Loucy (cell line): ENCODE measurements at regions not wholly inside any gene's neighbourhood (a gene's known extent, or its start where the extent isn't known, plus 50 kb on each side); places are given as distances from the start of the nearest gene placed in this dataset.

Experiments used
- H2AFZ ChIP-seq: fragments of 200-600 bp; sonication (generic); 2 replicates; pipeline ENCODE4 v1.6.0; 2016; ENCODE audit warnings: antibody characterized with exemption, mild to moderate bottlenecking, low read length, moderate library complexity
- H3F3A ChIP-seq: fragments of 200-600 bp; 2 replicates; pipeline ENCODE4 v1.6.0; 2016; ENCODE audit warnings: antibody characterized with exemption, low read depth, mild to moderate bottlenecking
- H3K27me3 ChIP-seq: fragments of 200-600 bp; sonication (generic); 2 replicates; pipeline ENCODE4 v1.6.1; 2014; ENCODE audit warnings: low read length, mild to moderate bottlenecking; ENCODE audit not compliant: insufficient read depth, poor library complexity, severe bottlenecking
- H3K36me3 ChIP-seq: fragments of 200-600 bp; sonication (generic); 2 replicates; pipeline ENCODE4 v1.6.1; 2016; ENCODE audit warnings: low read length; ENCODE audit not compliant: insufficient read depth
- H3K4me1 ChIP-seq: fragments of 200-600 bp; sonication (generic); 2 replicates; pipeline ENCODE4 v1.5.1; 2014; ENCODE audit warnings: low read length, mild to moderate bottlenecking; ENCODE audit not compliant: insufficient read depth, poor library complexity, severe bottlenecking
- H3K4me2 ChIP-seq: fragments of 200-600 bp; sonication (generic); 2 replicates; pipeline ENCODE4 v1.6.0; 2014; ENCODE audit warnings: antibody characterized with exemption, low read length, low read depth, mild to moderate bottlenecking; ENCODE audit not compliant: poor library complexity, severe bottlenecking
- H3K4me3 ChIP-seq: fragments of 200-600 bp; sonication (generic); 2 replicates; pipeline ENCODE4 v1.5.1; 2014; ENCODE audit warnings: low read length, mild to moderate bottlenecking, mixed read lengths; ENCODE audit not compliant: poor library complexity, severe bottlenecking
- H3K79me2 ChIP-seq: fragments of 200-600 bp; sonication (generic); 2 replicates; pipeline ENCODE4 v1.6.1; 2014; ENCODE audit warnings: low read length; ENCODE audit not compliant: insufficient read depth
- H3K9ac ChIP-seq: fragments of 200-600 bp; sonication (generic); 2 replicates; pipeline ENCODE4 v1.6.0; 2014; ENCODE audit warnings: mild to moderate bottlenecking, low read depth, low read length, moderate library complexity; ENCODE audit not compliant: poor library complexity, severe bottlenecking
- H3K9me2 ChIP-seq: fragments of 200-600 bp; sonication (generic); replicated peaks from 2 replicates; pipeline ENCODE4 v1.6.1; 2016; ENCODE audit warnings: low read depth, low read length, mixed read lengths
- H3K9me3 ChIP-seq: fragments of 200-600 bp; sonication (generic); 2 replicates; pipeline ENCODE4 v1.6.1; 2014; ENCODE audit warnings: mild to moderate bottlenecking, antibody characterized with exemption, low read length, low read depth; ENCODE audit not compliant: insufficient read depth
- H4K20me1 ChIP-seq: fragments of 200-600 bp; sonication (generic); 2 replicates; pipeline ENCODE4 v1.6.0; 2014; ENCODE audit warnings: antibody characterized with exemption, low read length, mild to moderate bottlenecking; ENCODE audit not compliant: insufficient read depth, poor library complexity, severe bottlenecking
- EZH2phosphoT487 ChIP-seq: fragments of 200-600 bp; IDR thresholded peaks from 2 replicates; pipeline ENCODE4 v1.6.1; 2018; ENCODE audit warnings: antibody characterized with exemption, mild to moderate bottlenecking, moderate library complexity, borderline replicate concordance
- TF ChIP-seq, protein P1 (sequence below): fragments of 200-600 bp; sonication (generic); conservative IDR thresholded peaks from 2 replicates; pipeline ENCODE4 v1.5.1; 2014; ENCODE audit warnings: mild to moderate bottlenecking, antibody characterized with exemption, low read length

- Histone ChIP-seq H3K9me2 (no peaks in the 10 kb centered on the region), H2AFZ (no peak overlapping the region), H3K9me3 (no peaks in the 10 kb centered on the region), H3K27me3 (no peaks in the 10 kb centered on the region), H3K4me1 (no peaks in the 10 kb centered on the region), H3F3A (no peaks in the 10 kb centered on the region), H3K4me3 (no peak overlapping the region), H3K4me2 (no peak overlapping the region), H3K79me2 (no peaks in the 10 kb centered on the region), H4K20me1 (no peaks in the 10 kb centered on the region), H3K9ac (no peak overlapping the region), H3K36me3 (no peaks in the 10 kb centered on the region)
- TF ChIP-seq EZH2phosphoT487 = no peak
- TF ChIP-seq, protein P1, sequence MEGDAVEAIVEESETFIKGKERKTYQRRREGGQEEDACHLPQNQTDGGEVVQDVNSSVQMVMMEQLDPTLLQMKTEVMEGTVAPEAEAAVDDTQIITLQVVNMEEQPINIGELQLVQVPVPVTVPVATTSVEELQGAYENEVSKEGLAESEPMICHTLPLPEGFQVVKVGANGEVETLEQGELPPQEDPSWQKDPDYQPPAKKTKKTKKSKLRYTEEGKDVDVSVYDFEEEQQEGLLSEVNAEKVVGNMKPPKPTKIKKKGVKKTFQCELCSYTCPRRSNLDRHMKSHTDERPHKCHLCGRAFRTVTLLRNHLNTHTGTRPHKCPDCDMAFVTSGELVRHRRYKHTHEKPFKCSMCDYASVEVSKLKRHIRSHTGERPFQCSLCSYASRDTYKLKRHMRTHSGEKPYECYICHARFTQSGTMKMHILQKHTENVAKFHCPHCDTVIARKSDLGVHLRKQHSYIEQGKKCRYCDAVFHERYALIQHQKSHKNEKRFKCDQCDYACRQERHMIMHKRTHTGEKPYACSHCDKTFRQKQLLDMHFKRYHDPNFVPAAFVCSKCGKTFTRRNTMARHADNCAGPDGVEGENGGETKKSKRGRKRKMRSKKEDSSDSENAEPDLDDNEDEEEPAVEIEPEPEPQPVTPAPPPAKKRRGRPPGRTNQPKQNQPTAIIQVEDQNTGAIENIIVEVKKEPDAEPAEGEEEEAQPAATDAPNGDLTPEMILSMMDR = no peak
Measured at GRCh38 chr13:81138353-81138980, 797.5 kb upstream of the SPRY2 start.

DNA sequence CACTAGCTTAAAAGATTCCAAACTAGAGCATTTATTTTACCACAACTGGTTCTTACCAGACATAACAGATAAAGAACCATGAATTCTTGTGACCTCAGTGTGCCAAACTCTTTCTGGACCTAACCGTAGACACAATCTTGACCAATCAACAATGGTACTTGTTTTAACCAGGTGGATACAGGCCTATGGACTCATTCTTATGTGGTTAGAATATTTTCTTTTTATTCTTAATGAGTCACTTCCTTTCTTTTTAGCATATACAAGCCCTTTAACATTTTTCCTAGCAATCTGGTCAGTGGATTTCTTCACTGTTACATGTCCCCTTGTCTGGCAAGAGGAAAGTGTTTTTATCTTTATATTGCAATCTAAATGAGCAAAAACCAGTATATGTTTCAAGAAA lies 792.1 kb upstream of the SPRY2 start:
- H3K36me3 ChIP-seq = no peaks in the 10 kb centered on the region
- no peaks in the 10 kb centered on the region for H3F3A ChIP-seq
- H3K9me3 ChIP-seq = no peaks in the 10 kb centered on the region
- H4K20me1 ChIP-seq = no peaks in the 10 kb centered on the region
- H3K4me1 ChIP-seq = no peaks in the 10 kb centered on the region
- no peaks in the 10 kb centered on the region for H3K79me2 ChIP-seq
- no peaks in the 10 kb centered on the region for H3K27me3 ChIP-seq
- H2AFZ ChIP-seq = no peak overlapping the region
- no peak for TF ChIP-seq EZH2phosphoT487
- no peak overlapping the region for H3K4me3 ChIP-seq
- H3K9me2 ChIP-seq = no peaks in the 10 kb centered on the region
- H3K9ac ChIP-seq = no peak overlapping the region
- H3K4me2 ChIP-seq = no peak overlapping the region

DNA sequence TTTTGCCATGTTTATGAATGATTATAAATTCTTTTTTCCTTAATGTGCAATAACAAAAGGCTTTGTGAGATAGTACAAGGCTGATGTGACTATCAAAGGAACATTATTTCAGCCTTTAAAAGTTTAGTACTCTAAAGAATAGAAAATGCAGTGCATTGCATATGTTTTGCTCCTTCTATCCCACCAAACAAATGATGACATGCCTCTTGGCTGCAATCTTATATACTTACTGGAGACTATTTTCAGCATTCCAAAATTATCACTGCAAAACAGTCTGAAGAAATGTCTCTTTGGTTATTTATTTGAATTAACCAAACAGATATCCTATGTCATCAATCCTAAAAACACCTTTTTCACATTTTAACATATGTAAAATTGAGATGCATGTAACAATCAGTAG lies 776.5 kb upstream of the SPRY2 start:
- Histone ChIP-seq H3K27me3 (no peaks in the 10 kb centered on the region), H3K9me3 (no peaks in the 10 kb centered on the region), H3K4me3 (no peak overlapping the region), H3F3A (no peaks in the 10 kb centered on the region), H3K4me1 (no peaks in the 10 kb centered on the region), H3K36me3 (no peaks in the 10 kb centered on the region), H3K9me2 (no peaks in the 10 kb centered on the region), H3K4me2 (no peak overlapping the region), H2AFZ (peak overlapping the region; percentile 86; the same call in 1 of the 2 replicates), H3K79me2 (no peaks in the 10 kb centered on the region), H3K9ac (no peak overlapping the region), H4K20me1 (no peaks in the 10 kb centered on the region)
- TF ChIP-seq EZH2phosphoT487 = no peak
- TF ChIP-seq, protein P1 = no peak
